Inferior parietal cortex (tissue), 1 donor: ENCODE measurements at regions not wholly inside any gene's neighbourhood (a gene's known extent, or its start where the extent isn't known, plus 50 kb on each side); places are given as distances from the start of the nearest gene placed in this dataset.

Experiments
- DNase-seq: peaks from one replicate; pipeline ENCODE4 v3.0.0-alpha.2; 2016; ENCODE audit errors: extremely low spot score

DNA sequence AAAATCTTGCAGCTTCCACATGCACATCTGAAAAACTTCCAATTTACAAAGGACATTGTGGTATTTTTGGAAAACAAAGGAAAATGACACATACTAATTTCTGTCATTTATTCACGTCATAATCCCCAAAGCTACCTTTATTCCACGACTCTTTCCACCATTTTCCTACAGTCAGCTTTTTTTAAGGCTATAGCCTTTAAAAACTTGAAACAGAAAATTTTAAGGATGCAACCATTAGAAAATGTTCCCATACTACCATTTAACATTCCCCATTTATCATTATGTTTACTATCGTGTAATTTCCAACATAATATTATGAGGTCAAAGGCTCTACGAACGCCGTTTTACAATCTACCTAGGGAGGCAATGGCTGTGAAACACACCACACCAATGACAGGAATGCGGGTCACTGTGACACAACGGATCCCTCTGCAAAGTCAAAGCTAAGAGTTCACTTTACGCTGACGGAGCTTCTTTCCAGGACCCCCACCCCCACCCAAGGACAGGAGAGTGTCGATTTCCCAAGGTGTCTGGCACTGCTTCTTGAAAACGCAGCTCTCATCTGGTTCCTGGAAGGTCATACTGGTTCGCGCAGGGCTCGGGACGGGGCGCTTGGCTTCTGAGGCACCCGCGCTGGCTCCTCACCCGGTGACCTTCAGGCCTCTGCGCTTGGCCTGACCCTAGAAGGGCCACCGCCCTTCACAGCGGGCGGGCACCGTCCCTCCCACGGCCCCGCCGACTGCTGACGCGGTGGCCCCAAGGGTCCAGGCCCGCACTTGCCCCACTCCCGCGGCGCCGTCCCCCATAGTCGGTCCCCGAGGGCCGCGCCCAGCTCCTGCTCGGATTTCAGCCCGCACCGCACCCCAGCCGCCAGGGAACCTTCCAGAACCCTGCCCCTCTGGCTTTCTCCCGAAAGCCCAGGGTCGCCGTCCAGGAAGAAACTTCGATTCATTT lies 50.5 kb upstream of the ATF3 start:
- no peak for DNase-seq

GRCh38 chr1:212558693-212559480 lies 49.7 kb upstream of the ATF3 start:
- DNase-seq, result peak; percentile 94
